D341Med (cell line): ENCODE measurements at regions not wholly inside any gene's neighbourhood (a gene's known extent, or its start where the extent isn't known, plus 50 kb on each side); places are given as distances from the start of the nearest gene placed in this dataset.

Experiments
- DNase-seq: peaks from one replicate; pipeline ENCODE4 v3.0.0; 2012; ENCODE audit warnings: low spot score

- no peak for DNase-seq
These were observed 225.5 kb upstream of the VRK2 start for GRCh38 chr2:57821088-57821487.

GRCh38 chr2:57828221-57828620 is 218.4 kb upstream of the VRK2 start:
- no peak for DNase-seq

GRCh38 chr2:57834666-57835065 is 211.9 kb upstream of the VRK2 start:
- no peak for DNase-seq

GRCh38 chr2:57842531-57842930 is 204.1 kb upstream of the VRK2 start:
- no peak for DNase-seq

DNA sequence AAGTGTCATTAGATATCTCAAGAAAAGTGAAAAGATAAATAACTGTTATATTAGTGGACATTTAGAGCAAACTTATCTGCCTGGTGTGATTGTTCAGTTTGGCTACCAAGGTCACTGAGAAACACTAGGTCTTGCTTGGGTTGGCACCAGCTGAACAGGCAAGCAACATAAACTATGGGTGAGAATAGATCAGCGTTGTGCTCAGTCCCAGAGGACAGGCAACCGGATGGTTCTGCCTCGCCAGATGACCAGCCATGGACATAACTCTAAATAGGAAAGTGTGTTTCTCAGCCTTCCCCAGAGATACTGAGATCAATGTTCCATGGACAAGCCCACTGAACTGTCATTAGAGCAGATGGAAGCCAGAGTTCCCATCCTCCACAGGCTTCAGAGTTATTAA is 203.4 kb upstream of the VRK2 start:
- DNase-seq: no peak

- no peak for DNase-seq
These were observed 197.9 kb upstream of the VRK2 start for GRCh38 chr2:57848723-57849122.

GRCh38 chr2:57849843-57850242 is 196.8 kb upstream of the VRK2 start:
- DNase-seq: no peak

DNA sequence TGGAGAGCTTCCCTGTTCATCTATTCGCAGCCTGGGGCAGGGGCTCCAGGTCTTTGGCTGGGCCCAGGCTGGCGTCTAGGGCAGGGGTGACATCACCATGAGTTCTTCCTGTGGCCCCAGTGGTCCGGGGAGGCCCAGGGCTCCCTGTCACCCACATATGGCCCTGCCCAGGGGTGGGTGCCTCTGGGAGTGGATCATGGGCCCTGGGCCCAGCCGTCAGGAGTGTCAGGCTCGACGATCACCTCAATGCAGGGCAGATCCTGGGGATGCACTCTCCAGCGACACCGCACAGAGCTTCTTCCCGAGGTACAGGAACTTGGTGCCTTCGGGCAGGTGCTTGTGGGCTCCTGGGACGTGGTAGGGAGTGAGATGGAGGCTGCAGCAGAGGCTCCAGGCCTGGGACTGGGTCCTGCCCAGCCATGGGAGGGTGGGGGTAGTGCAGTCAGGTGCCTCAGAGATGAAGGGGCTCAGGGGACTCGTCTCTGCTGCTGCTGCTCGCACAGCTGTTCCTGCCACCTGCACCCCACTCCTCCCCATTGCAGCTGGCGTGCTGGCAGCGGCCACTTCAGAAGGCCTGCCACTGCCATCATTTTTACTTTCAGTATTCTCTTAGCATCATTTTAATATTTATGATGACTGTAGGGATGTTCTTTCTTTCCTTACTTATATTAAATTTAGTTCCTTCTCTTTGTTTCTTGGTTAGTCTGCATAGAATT is 196.0 kb upstream of the VRK2 start:
- no peak for DNase-seq

DNA sequence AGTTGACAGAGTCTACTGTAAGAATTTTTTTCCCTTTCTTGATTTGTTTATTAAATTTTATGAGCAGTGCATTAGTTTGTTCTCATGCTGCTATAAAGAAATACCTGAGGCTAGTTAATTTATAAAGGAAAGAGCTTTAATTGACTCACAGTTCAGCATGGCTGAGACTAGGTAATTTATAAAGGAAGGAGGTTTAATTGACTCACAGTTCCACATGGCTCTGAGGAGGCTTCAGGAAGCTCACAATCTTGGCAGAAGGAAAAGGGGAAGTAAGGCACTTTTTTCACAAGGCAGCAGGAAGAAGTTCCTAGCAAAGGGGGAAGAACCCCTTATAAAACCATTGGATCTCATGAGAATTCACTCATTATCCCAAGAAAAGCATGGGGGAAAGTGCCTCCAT is 191.4 kb upstream of the VRK2 start:
- DNase-seq: no peak

DNA sequence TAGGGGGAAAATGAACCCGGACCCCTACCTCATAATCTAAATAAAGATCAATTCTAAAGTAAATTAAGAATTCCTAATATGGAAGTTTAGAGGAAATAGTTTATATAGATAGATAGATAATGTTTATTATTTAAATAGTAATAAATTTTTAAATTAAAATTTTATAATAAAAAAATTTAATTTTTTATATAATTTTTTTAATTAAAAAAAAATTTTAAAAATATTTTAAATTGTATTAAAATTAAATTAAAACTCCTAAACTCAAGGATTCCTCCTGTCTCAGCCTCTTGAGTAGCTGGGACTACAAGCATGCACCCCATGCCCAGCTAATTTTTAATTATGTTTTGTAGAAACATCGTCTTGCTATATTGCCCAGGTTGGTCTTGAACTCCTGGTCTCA is 186.9 kb upstream of the VRK2 start:
- DNase-seq: no peak

DNA sequence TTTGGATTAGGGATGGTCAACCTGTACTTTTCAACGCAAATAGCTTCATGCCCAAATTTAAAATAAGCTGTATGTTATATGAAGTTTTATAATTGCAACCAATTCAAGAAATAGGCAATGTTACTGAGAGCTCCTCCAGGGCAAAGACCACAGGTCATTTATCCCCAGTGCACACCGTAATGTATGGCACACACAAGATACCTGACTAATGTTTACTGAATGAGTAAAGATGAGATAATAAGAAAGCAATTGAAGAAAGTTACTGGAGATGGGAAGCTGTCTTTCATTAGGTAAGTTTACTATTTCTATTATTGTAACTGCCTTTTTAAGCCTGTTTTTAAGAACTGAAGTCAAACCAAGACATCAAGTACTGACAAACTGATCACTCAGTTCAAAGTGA is 184.5 kb upstream of the VRK2 start:
- no peak for DNase-seq

GRCh38 chr2:57862727-57863126 is 183.9 kb upstream of the VRK2 start:
- DNase-seq: no peak

DNA sequence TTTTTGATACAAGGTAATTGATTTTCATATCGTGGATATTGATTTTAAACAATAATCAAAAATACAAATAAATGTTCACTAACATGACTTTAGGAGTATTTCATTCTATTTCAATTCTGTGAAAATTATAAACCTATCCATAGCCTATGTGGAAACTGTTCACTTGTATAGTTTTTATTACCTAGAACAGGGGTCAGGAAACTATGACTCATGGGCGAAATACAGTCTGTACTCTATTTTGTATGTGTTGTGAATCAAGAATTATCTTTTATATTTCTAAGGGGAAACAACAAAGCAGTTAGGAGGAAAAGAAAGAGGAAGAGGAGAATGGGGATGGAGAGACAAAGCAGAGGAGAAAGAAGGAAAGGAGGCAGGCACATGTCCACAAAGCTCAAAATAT is 181.7 kb upstream of the VRK2 start:
- no peak for DNase-seq

DNA sequence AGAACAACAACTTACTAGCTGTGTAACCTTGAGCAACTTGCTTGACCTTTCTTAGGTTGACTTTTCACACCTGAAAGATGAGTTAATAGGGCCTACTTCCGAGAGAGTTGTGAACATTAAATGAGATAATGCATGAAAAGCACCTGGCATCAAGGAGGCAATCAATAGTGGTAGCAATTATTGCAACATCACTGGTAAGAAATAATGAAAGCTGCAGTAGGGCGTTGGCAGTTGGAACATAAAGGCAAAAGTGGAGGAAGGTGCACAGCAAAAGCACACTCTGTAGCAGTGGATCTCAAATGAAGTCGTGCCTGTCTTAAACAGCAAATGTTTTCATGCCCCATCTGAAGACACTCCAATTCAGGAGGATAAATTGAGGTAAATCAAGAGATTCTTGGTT is 178.9 kb upstream of the VRK2 start:
- DNase-seq: no peak

DNA sequence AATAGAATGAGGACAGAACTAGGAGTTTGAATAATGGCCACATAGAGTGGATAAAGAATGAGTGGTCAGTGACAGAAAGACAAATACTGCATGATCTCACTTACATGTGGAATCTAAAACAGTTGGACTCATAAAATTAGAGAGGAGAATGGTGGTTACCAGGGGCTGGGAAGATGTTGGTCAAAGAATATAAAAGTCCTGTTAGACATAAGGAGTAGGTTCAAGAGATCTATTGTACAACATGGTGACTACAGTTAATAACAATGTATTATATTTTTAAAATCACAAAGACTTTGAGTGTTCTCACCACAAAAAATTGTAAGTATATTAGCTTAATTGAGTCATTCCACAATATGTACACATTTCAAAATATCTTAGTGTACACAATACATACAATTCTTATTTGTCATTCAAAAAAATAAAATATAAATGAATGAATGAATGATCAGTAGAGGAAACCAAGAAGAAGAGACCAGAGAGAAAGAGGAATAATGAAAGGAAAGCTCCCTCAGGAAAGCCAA is 177.9 kb upstream of the VRK2 start:
- DNase-seq: no peak

GRCh38 chr2:57869758-57870344 is 176.8 kb upstream of the VRK2 start:
- no peak for DNase-seq

- DNase-seq: no peak
These were observed 170.3 kb upstream of the VRK2 start for GRCh38 chr2:57876313-57876712.

DNA sequence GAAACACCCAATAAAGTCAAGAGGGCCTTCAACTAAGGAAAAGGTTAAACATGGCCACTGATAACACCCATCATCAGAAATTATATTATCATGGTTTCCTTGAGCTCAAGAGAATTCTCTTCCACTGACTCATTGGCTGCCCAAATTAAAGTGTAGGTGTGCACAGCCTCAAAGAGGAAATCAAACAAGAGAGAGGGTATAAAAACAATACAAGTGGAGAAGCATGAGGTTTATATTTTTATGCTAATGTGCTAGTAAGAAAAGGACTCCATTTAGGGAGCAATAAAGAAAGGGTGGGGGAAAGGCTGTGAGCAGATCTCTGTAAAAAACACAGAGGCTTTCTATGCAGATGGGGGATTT is 168.8 kb upstream of the VRK2 start:
- DNase-seq: no peak

DNA sequence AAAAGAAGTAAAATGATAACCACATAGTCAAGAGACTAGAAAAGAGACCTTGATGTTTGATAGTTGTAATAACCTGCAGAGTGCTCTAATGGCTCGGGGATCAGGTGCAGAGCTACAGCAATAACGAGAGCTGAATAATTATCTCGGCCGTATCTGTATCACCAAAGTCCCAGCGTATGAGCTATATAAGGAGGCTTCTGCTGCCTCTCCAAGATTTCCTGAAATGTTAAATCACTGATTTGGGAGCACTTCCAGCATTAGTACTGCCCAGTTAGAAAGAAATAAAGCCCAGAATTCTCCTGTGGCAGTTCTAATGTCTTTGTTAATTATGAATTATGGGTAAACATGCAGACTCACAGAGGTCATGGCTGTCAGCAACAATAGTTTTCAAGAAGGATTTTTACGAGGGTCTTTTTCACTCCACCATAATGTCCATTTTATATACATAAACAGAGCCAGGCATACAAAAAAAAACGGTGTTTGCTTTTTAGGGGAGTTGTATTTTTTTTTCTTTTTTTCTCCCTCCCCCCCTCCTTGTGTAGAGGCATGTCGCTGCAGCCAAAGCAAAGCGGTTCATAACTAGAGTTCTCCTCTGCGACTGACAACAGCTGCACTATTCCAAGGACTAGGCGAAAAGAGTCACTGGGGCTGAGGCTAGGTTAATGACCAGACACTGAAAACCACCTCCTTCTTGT is 168.3 kb upstream of the VRK2 start:
- DNase-seq: no peak

GRCh38 chr2:57878866-57879210 is 167.8 kb upstream of the VRK2 start:
- no peak for DNase-seq

DNA sequence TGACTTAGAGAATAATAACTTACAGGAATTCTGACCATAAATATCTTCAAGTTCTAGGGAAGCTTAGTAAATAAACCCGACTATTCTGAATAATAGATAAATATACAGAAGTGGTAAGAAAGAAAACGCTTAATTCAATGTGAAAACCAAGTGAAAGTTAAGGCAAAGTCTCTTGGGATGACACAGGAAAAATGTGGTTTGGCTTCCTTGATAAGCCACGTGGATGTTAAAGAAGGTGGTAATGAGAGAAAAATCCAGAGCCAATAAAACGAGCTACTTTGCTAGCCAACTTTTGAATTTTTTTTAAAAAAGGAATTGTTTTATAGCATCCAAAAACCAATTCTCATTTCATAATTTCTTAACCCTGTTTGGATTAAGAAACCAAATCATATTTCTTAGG is 166.2 kb upstream of the VRK2 start:
- no peak for DNase-seq

DNA sequence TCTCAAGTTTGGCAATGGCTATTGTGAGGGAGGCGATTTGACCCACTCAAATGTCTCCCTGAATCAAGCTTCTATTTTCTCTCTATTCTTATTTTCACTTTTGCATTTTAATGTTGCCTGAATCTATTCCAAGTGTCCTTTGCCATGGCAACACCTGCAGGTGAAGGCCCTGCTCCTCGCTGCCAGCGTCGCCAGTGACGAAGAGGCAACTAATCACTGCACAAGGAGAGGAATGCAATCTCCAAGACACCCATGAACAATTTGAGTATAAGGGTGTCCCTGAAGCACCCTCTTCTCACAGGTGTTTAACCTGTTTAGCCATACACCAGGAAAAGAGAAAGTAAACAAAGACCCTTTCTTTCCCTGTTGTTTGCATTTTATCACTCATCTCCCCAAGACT is 165.6 kb upstream of the VRK2 start:
- no peak for DNase-seq

- DNase-seq: no peak
These were observed 164.4 kb upstream of the VRK2 start for GRCh38 chr2:57881998-57882888.
